ENCODE measurements at regions not wholly inside any gene's neighbourhood (a gene's known extent, or its start where the extent isn't known, plus 50 kb on each side); places are given as distances from the start of the nearest gene placed in this dataset.

- Histone ChIP-seq H3K9me3 (no peaks in the 10 kb centered on the region), H3K4me1 (ENCODE audit: insufficient read depth) (no peaks in the 10 kb centered on the region), H3K27ac (no peak overlapping the region), H3K4me3 (no peak overlapping the region), H3K36me3 (no peaks in the 10 kb centered on the region), H3K27me3 (no peaks in the 10 kb centered on the region)
- DNase-seq, result no peak
- intact Hi-C loops (cut with DNase I), result no loop called here
- TF ChIP-seq EP300 (IDR thresholded peaks at IDR 0.05), result no peak
- TF ChIP-seq CTCF (IDR thresholded peaks at IDR 0.05), result no peak
- TF ChIP-seq POLR2A (IDR thresholded peaks at IDR 0.05), result no peak
- WGBS, 3 donors, result 26 to 35% (median 27%) methylated on average over 8 of the region's 8 CpGs
Measured at GRCh38 chr5:31048282-31049270, 144.9 kb upstream of the CDH6 start.

GRCh38 chr5:31047621-31048020 is 145.9 kb upstream of the CDH6 start:
- no peaks in the 10 kb centered on the region for H3K4me1 ChIP-seq (ENCODE audit: insufficient read depth)
- H3K9me3 ChIP-seq, result no peaks in the 10 kb centered on the region
- WGBS, 3 donors, result 26 to 30% (median 27%) methylated on average over 2 of the region's 2 CpGs
- no peak for TF ChIP-seq POLR2A (IDR thresholded peaks at IDR 0.05)
- no peak for TF ChIP-seq EP300 (IDR thresholded peaks at IDR 0.05)
- no peak for TF ChIP-seq CTCF (IDR thresholded peaks at IDR 0.05)
- intact Hi-C loops (cut with DNase I), result no loop called here
- no peaks in the 10 kb centered on the region for H3K27me3 ChIP-seq
- DNase-seq, result no peak
- H3K4me3 ChIP-seq, result no peak overlapping the region
- H3K27ac ChIP-seq, result no peak overlapping the region
- H3K36me3 ChIP-seq, result no peaks in the 10 kb centered on the region

- H3K4me3 ChIP-seq, result no peak overlapping the region
- TF ChIP-seq CTCF (IDR thresholded peaks at IDR 0.05) (no peak), EP300 (IDR thresholded peaks at IDR 0.05) (no peak), POLR2A (IDR thresholded peaks at IDR 0.05) (no peak)
- H3K36me3 ChIP-seq, result no peaks in the 10 kb centered on the region
- intact Hi-C loops (cut with DNase I), result no loop called here
- H3K4me1 ChIP-seq (ENCODE audit: insufficient read depth), result no peaks in the 10 kb centered on the region
- WGBS, 3 donors, result 71 to 76% (median 74%) methylated on average over 5 of the region's 5 CpGs
- no peak overlapping the region for H3K27ac ChIP-seq
- DNase-seq, result no peak
- no peaks in the 10 kb centered on the region for H3K9me3 ChIP-seq
- H3K27me3 ChIP-seq, result no peaks in the 10 kb centered on the region
Measured at GRCh38 chr5:31047007-31047406, 146.5 kb upstream of the CDH6 start.

DNA sequence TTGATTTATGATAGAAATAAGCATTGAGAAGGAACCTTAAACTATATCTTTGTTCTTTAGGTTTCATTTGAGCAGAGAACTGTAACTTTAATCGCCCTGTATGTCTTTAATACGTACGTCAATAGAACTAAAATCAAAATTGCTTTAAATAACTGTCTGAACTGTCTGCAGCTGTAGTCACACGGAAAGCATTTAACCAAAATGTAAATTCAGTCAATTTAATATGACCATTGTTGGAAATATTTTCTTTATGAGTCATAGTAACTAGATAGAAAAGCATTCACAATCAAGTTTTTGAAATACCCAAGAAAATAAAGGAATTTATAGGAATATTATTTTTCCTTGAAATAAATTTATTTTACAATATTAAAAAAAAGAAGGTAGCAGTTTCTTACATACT is 157.1 kb upstream of the CDH6 start:
- no peak for DNase-seq
- Histone ChIP-seq H3K4me1 (ENCODE audit: insufficient read depth) (no peaks in the 10 kb centered on the region), H3K27ac (no peak overlapping the region), H3K27me3 (no peaks in the 10 kb centered on the region), H3K4me3 (no peak overlapping the region), H3K36me3 (no peaks in the 10 kb centered on the region), H3K9me3 (no peaks in the 10 kb centered on the region)
- 38 to 57% (median 39%) methylated on average over 4 of the region's 4 CpGs for WGBS, 3 donors
- intact Hi-C loops (cut with DNase I), result no loop called here
- TF ChIP-seq EP300 (IDR thresholded peaks at IDR 0.05), result no peak
- TF ChIP-seq POLR2A (IDR thresholded peaks at IDR 0.05), result no peak
- no peak for TF ChIP-seq CTCF (IDR thresholded peaks at IDR 0.05)

All from ovary (tissue), 7 donors.